Loucy (cell line): ENCODE measurements at regions not wholly inside any gene's neighbourhood (a gene's known extent, or its start where the extent isn't known, plus 50 kb on each side); places are given as distances from the start of the nearest gene placed in this dataset.

ENCODE experiments used
- H2AFZ ChIP-seq: fragments of 200-600 bp; sonication (generic); 2 replicates; pipeline ENCODE4 v1.6.0; 2016; ENCODE audit warnings: antibody characterized with exemption, mild to moderate bottlenecking, low read length, moderate library complexity
- H3F3A ChIP-seq: fragments of 200-600 bp; 2 replicates; pipeline ENCODE4 v1.6.0; 2016; ENCODE audit warnings: antibody characterized with exemption, low read depth, mild to moderate bottlenecking
- H3K27me3 ChIP-seq: fragments of 200-600 bp; sonication (generic); 2 replicates; pipeline ENCODE4 v1.6.1; 2014; ENCODE audit warnings: low read length, mild to moderate bottlenecking; ENCODE audit not compliant: insufficient read depth, poor library complexity, severe bottlenecking
- H3K36me3 ChIP-seq: fragments of 200-600 bp; sonication (generic); 2 replicates; pipeline ENCODE4 v1.6.1; 2016; ENCODE audit warnings: low read length; ENCODE audit not compliant: insufficient read depth
- H3K4me1 ChIP-seq: fragments of 200-600 bp; sonication (generic); 2 replicates; pipeline ENCODE4 v1.5.1; 2014; ENCODE audit warnings: low read length, mild to moderate bottlenecking; ENCODE audit not compliant: insufficient read depth, poor library complexity, severe bottlenecking
- H3K4me2 ChIP-seq: fragments of 200-600 bp; sonication (generic); 2 replicates; pipeline ENCODE4 v1.6.0; 2014; ENCODE audit warnings: antibody characterized with exemption, low read length, low read depth, mild to moderate bottlenecking; ENCODE audit not compliant: poor library complexity, severe bottlenecking
- H3K4me3 ChIP-seq: fragments of 200-600 bp; sonication (generic); 2 replicates; pipeline ENCODE4 v1.5.1; 2014; ENCODE audit warnings: low read length, mild to moderate bottlenecking, mixed read lengths; ENCODE audit not compliant: poor library complexity, severe bottlenecking
- H3K79me2 ChIP-seq: fragments of 200-600 bp; sonication (generic); 2 replicates; pipeline ENCODE4 v1.6.1; 2014; ENCODE audit warnings: low read length; ENCODE audit not compliant: insufficient read depth
- H3K9ac ChIP-seq: fragments of 200-600 bp; sonication (generic); 2 replicates; pipeline ENCODE4 v1.6.0; 2014; ENCODE audit warnings: mild to moderate bottlenecking, low read depth, low read length, moderate library complexity; ENCODE audit not compliant: poor library complexity, severe bottlenecking
- H3K9me2 ChIP-seq: fragments of 200-600 bp; sonication (generic); replicated peaks from 2 replicates; pipeline ENCODE4 v1.6.1; 2016; ENCODE audit warnings: low read depth, low read length, mixed read lengths
- H3K9me3 ChIP-seq: fragments of 200-600 bp; sonication (generic); 2 replicates; pipeline ENCODE4 v1.6.1; 2014; ENCODE audit warnings: mild to moderate bottlenecking, antibody characterized with exemption, low read length, low read depth; ENCODE audit not compliant: insufficient read depth
- H4K20me1 ChIP-seq: fragments of 200-600 bp; sonication (generic); 2 replicates; pipeline ENCODE4 v1.6.0; 2014; ENCODE audit warnings: antibody characterized with exemption, low read length, mild to moderate bottlenecking; ENCODE audit not compliant: insufficient read depth, poor library complexity, severe bottlenecking
- EZH2phosphoT487 ChIP-seq: fragments of 200-600 bp; IDR thresholded peaks from 2 replicates; pipeline ENCODE4 v1.6.1; 2018; ENCODE audit warnings: antibody characterized with exemption, mild to moderate bottlenecking, moderate library complexity, borderline replicate concordance
- TF ChIP-seq, protein P1 (sequence below): fragments of 200-600 bp; sonication (generic); conservative IDR thresholded peaks from 2 replicates; pipeline ENCODE4 v1.5.1; 2014; ENCODE audit warnings: mild to moderate bottlenecking, antibody characterized with exemption, low read length

DNA sequence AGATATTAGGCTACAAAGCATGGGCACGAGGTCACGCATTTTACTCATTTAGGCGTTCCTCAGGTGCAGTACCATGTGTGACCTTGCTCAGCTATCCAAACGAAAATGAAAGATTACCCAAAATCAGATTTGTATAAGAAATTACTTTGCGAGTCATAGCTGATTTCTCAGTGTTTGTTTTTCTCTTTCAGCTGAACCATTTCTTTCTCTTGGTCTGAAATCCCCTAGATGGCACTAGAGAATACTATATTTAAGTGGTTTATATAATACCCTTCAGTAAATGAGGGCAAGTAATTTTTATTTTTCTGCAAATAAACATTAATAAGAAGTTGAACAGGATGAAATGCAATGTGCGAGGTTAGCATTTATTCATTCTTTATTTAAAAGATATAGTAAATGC is 496.6 kb downstream of the STIM2 start:
- H3K4me3 ChIP-seq: no peak overlapping the region
- H3K9me3 ChIP-seq: no peaks in the 10 kb centered on the region
- no peaks in the 10 kb centered on the region for H4K20me1 ChIP-seq
- H2AFZ ChIP-seq: no peak overlapping the region
- H3F3A ChIP-seq: no peaks in the 10 kb centered on the region
- H3K4me2 ChIP-seq: no peak overlapping the region
- TF ChIP-seq EZH2phosphoT487: no peak
- TF ChIP-seq, protein P1, sequence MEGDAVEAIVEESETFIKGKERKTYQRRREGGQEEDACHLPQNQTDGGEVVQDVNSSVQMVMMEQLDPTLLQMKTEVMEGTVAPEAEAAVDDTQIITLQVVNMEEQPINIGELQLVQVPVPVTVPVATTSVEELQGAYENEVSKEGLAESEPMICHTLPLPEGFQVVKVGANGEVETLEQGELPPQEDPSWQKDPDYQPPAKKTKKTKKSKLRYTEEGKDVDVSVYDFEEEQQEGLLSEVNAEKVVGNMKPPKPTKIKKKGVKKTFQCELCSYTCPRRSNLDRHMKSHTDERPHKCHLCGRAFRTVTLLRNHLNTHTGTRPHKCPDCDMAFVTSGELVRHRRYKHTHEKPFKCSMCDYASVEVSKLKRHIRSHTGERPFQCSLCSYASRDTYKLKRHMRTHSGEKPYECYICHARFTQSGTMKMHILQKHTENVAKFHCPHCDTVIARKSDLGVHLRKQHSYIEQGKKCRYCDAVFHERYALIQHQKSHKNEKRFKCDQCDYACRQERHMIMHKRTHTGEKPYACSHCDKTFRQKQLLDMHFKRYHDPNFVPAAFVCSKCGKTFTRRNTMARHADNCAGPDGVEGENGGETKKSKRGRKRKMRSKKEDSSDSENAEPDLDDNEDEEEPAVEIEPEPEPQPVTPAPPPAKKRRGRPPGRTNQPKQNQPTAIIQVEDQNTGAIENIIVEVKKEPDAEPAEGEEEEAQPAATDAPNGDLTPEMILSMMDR: peak; percentile 28; the same call in 1 of the 2 replicates
- H3K36me3 ChIP-seq: no peaks in the 10 kb centered on the region
- H3K27me3 ChIP-seq: no peaks in the 10 kb centered on the region
- H3K79me2 ChIP-seq: no peaks in the 10 kb centered on the region
- no peak overlapping the region for H3K9ac ChIP-seq
- no peaks in the 10 kb centered on the region for H3K9me2 ChIP-seq
- H3K4me1 ChIP-seq: no peaks in the 10 kb centered on the region

DNA sequence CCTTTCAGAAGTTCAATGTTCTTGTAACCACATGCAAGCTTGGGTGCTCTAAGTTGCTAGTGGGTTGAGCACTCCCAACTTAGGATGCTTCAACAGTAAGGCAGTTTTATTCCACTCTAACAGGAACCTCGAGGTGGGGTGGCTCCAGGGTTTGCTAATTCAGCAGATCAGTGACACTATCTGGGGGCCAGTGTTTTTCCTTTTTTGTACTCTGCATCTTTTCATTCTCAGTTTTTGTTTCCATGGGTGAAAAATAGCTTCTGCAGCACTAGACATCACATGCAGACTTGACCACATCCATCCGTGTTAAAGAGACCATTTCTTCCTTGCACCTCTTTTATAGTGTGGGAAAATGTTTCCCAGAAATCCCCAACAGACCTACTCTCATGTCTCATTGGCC is 497.6 kb downstream of the STIM2 start:
- no peaks in the 10 kb centered on the region for H3K27me3 ChIP-seq
- no peak overlapping the region for H3K4me2 ChIP-seq
- H3K36me3 ChIP-seq: no peaks in the 10 kb centered on the region
- no peaks in the 10 kb centered on the region for H3F3A ChIP-seq
- no peak overlapping the region for H3K9ac ChIP-seq
- H3K4me3 ChIP-seq: no peak overlapping the region
- no peaks in the 10 kb centered on the region for H4K20me1 ChIP-seq
- H2AFZ ChIP-seq: no peak overlapping the region
- H3K9me3 ChIP-seq: no peaks in the 10 kb centered on the region
- H3K4me1 ChIP-seq: no peaks in the 10 kb centered on the region
- TF ChIP-seq, protein P1: no peak
- no peak for TF ChIP-seq EZH2phosphoT487
- H3K79me2 ChIP-seq: no peaks in the 10 kb centered on the region
- H3K9me2 ChIP-seq: no peaks in the 10 kb centered on the region

DNA sequence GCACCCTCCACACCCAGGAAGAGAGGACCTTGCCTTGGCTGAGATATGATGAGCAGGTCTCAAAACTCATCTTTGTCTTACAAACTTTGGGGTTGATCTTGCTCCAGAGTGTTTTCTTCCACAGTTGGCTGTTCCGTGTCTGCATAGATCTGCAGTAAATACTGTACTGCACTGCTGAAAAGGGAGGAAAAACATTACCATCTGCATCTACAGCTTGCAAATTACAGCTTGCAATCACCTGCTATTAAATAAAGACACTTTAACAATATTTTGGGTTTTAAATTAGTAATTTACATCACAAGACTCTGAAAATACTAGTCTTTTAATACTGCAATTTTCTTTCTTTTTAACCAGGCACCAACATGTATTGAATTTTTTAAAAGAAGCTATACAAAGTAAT is 499.5 kb downstream of the STIM2 start:
- no peak for TF ChIP-seq EZH2phosphoT487
- TF ChIP-seq, protein P1: no peak

More for the DNA sequence above, 499.5 kb downstream of the STIM2 start:
- Histone ChIP-seq H3K4me3 (no peak overlapping the region), H3F3A (no peaks in the 10 kb centered on the region), H4K20me1 (no peaks in the 10 kb centered on the region), H3K36me3 (no peaks in the 10 kb centered on the region), H3K79me2 (no peaks in the 10 kb centered on the region), H2AFZ (no peak overlapping the region), H3K4me1 (no peaks in the 10 kb centered on the region), H3K9me3 (no peaks in the 10 kb centered on the region), H3K9ac (no peak overlapping the region), H3K27me3 (no peaks in the 10 kb centered on the region), H3K9me2 (no peaks in the 10 kb centered on the region), H3K4me2 (no peak overlapping the region)
